ENCODE measurements at regions not wholly inside any gene's neighbourhood (a gene's known extent, or its start where the extent isn't known, plus 50 kb on each side); places are given as distances from the start of the nearest gene placed in this dataset.

- no peaks in the 10 kb centered on the region for H3K79me2 ChIP-seq (ENCODE audit: control insufficient read depth, insufficient read depth, low read length)
- ChIA-PET CTCF (interaction anchor here (0.6 to 1.8 kb wide), 4 partner anchors 9 to 1297 kb away, joined by 3 to 5 read pairs (median 3); no protein-coding TSS in a partner anchor), POLR2A (no interaction called here)
- no peaks in the 10 kb centered on the region for H3K9me3 ChIP-seq (replicated peaks; ENCODE audit: control insufficient read depth, insufficient read depth, low read length)
- TF ChIP-seq CTCF (IDR thresholded peaks at IDR 0.05; ENCODE audit: extremely low read depth in 1 of 2, insufficient read depth in 1 of 2, low read depth in 1 of 2, low read length in 2 of 2), result no peak
- TF ChIP-seq, protein P1, sequence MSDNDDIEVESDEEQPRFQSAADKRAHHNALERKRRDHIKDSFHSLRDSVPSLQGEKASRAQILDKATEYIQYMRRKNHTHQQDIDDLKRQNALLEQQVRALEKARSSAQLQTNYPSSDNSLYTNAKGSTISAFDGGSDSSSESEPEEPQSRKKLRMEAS (IDR thresholded peaks at IDR 0.05; ENCODE audit: insufficient read depth, insufficient read length), result no peak
- no peak for TF ChIP-seq MYC (IDR thresholded peaks at IDR 0.05; ENCODE audit: low read depth, low read length)
- no peak for TF ChIP-seq EZH2 (IDR thresholded peaks at IDR 0.05; ENCODE audit: borderline replicate concordance, low read depth, low read length, severe bottlenecking)
- TF ChIP-seq FOS (IDR thresholded peaks at IDR 0.05; ENCODE audit: borderline replicate concordance, insufficient read depth, low read length), result no peak
- TF ChIP-seq POLR2A (IDR thresholded peaks at IDR 0.05; ENCODE audit: low read depth, low read length), result no peak
- TF ChIP-seq POLR2AphosphoS5 (IDR thresholded peaks at IDR 0.05; ENCODE audit: insufficient read depth, low read depth, low read length), result no peak
- TF ChIP-seq JUN (IDR thresholded peaks at IDR 0.05; ENCODE audit: borderline replicate concordance, insufficient read depth, insufficient read length, low read depth), result no peak
- TF ChIP-seq GATA2 (IDR thresholded peaks at IDR 0.05; ENCODE audit: insufficient read depth, insufficient read length, low read depth, low read length), result no peak
- DNase-seq (ENCODE audit: low read depth, low spot score) (no peak), FAIRE-seq (no peak)
- no peaks in the 10 kb centered on the region for H3K36me3 ChIP-seq (ENCODE audit: control insufficient read depth in 2 of 2, extremely low read depth in 1 of 2, insufficient read depth in 2 of 2, low read length in 2 of 2)
- H3K4me1 ChIP-seq (ENCODE audit: control insufficient read depth, extremely low read depth, insufficient read depth, low read length), result no peaks in the 10 kb centered on the region
- H4K20me1 ChIP-seq (replicated peaks; ENCODE audit: control insufficient read depth, extremely low read depth, insufficient read depth, low read length), result no peaks in the 10 kb centered on the region
- BruUV-seq (replicated peaks), result no TSS peak
- no peak overlapping the region for H3K4me2 ChIP-seq (ENCODE audit: insufficient read depth, low read length)
- intact Hi-C loops (cut with micrococcal nuclease) (no loop called here), dilution Hi-C loops (cut with MboI; ENCODE audit: extremely low pct_ligation_motif_present, low sequenced_read_pairs) (no loop called here)
- H3K27me3 ChIP-seq (ENCODE audit: control insufficient read depth in 2 of 2, insufficient read depth in 2 of 2, low read length in 2 of 2), result peaks cover 4 to 7% of the 10 kb centered on the region in 2 experiments
- H3K4me3 ChIP-seq (replicated peaks in 1 of 3; ENCODE audit: insufficient read depth in 1 of 3, low read depth in 1 of 3, low read length in 3 of 3), result no peak overlapping the region
- no peak overlapping the region for H3K27ac ChIP-seq (ENCODE audit: insufficient read depth, low read depth, low read length)
- H3K9ac ChIP-seq (replicated peaks; ENCODE audit: extremely low read depth, insufficient read depth, low read length), result no peak overlapping the region
- no peak overlapping the region for H2AFZ ChIP-seq (ENCODE audit: low read depth, low read length)
- no peaks in the 10 kb centered on the region for H3K9me1 ChIP-seq (replicated peaks; ENCODE audit: control insufficient read depth, extremely low read depth, insufficient read depth, low read length)
Observed at GRCh38 chr2:199606193-199606780, 148.5 kb upstream of the SATB2 start.

All from endothelial cell of umbilical vein (primary cell).